HCT116 (cell line): ENCODE measurements at regions not wholly inside any gene's neighbourhood (a gene's known extent, or its start where the extent isn't known, plus 50 kb on each side); places are given as distances from the start of the nearest gene placed in this dataset.

Experiments
- ATAC-seq: fragments of 200-7000 bp; cut with Tn5 transposase; 2 replicates; pipeline ENCODE4 v1.9.1; 2020; ENCODE audit warnings: mild to moderate bottlenecking, moderate library complexity
- BruUV-seq: library from RNA; stranded (reverse); fragments of 400-500 nt; replicated peaks from 2 replicates; lab custom pipeline; 2021; lab: Mats Ljungman, UMichigan
- CTCF ChIA-PET: fragments of 300-600 bp; sonication (Branson Sonifier 250); formaldehyde crosslinking; loops from one replicate; lab custom pipeline; 2021; ENCODE audit warnings: antibody characterized with exemption; lab: Charles Lee
- POLR2A ChIA-PET: fragments of 300-600, 350-600 bp; sonication (Branson Sonifier 250); formaldehyde crosslinking; loops from one replicate; lab custom pipeline; 2021; ENCODE audit warnings: antibody characterized with exemption; lab: Charles Lee
- RAD21 ChIA-PET, 2 experiments: fragments of 300-600 bp; sonication (Branson Sonifier 250); formaldehyde crosslinking; loops; one replicate each; lab custom pipeline; 2023; ENCODE audit warnings: low total read pairs in 2 of 2; ENCODE audit not compliant: uncharacterized antibody in 2 of 2, unreplicated experiment in 2 of 2, low non-redundant PET in 1 of 2; lab: Charles Lee
- DNase-seq: peaks from one replicate; pipeline ENCODE4 v3.0.0-alpha.2; 2010; ENCODE audit warnings: low read depth, low spot score
- H2AFZ ChIP-seq: fragments of 200-600 bp; shearing (Covaris generic), sonication (generic); 2 replicates; pipeline ENCODE4 v1.6.1; 2017; ENCODE audit warnings: low read depth, mixed run types, mixed read lengths, antibody characterized with exemption, low read length; ENCODE audit not compliant: poor library complexity, severe bottlenecking
- H3K27ac ChIP-seq: 2 replicates; pipeline ENCODE4 v1.5.1; 2012; ENCODE audit warnings: low read depth, low read length
- H3K27me3 ChIP-seq: fragments of 200-600 bp; sonication (generic); 2 replicates; pipeline ENCODE4 v1.6.1; 2016; ENCODE audit warnings: mixed run types, low read length, mixed read lengths; ENCODE audit not compliant: insufficient read depth
- H3K36me3 ChIP-seq, 2 experiments: fragments of 200-500 bp in 1 of 2; fragments of 200-600 bp in 1 of 2; sonication (Bioruptor generic) in 1 of 2; sonication (generic) in 1 of 2; 2 replicates each; pipeline versions ENCODE4 v1.5.1 to v1.6.1; 2014 to 2016; ENCODE audit warnings: low read length in 2 of 2, inconsistent platforms in 1 of 2, mixed read lengths in 1 of 2, mixed run types in 1 of 2; ENCODE audit not compliant: insufficient read depth in 2 of 2, control insufficient read depth in 1 of 2
- H3K4me1 ChIP-seq, 2 experiments: fragments of 200-600 bp in 1 of 2; sonication (generic) in 1 of 2; 2 replicates each; pipeline versions ENCODE4 v1.5.1 to v1.6.1; 2012 to 2017; ENCODE audit warnings: low read length in 2 of 2, inconsistent platforms in 1 of 2, mild to moderate bottlenecking in 1 of 2, mixed read lengths in 1 of 2, mixed run types in 1 of 2, moderate library complexity in 1 of 2; ENCODE audit not compliant: insufficient read depth in 2 of 2, control insufficient read depth in 1 of 2
- H3K4me2 ChIP-seq: fragments of 200-600 bp; sonication (generic); 2 replicates; pipeline ENCODE4 v1.6.1; 2017; ENCODE audit warnings: mixed run types, low read length, mixed read lengths
- H3K4me3 ChIP-seq, 2 experiments: fragments of 200-600 bp in 1 of 2; sonication (generic) in 1 of 2; replicated peaks in 1 of 2; 2 replicates each; pipeline ENCODE4 v1.5.1; 2011 to 2016; ENCODE audit warnings: low read length in 2 of 2, control low read depth in 1 of 2, low read depth in 1 of 2, mild to moderate bottlenecking in 1 of 2, mixed read lengths in 1 of 2, mixed run types in 1 of 2
- H3K79me2 ChIP-seq: fragments of 200-600 bp; sonication (generic); 2 replicates; pipeline ENCODE4 v1.6.1; 2017; ENCODE audit warnings: mild to moderate bottlenecking, mixed run types, low read length, moderate library complexity, mixed read lengths; ENCODE audit not compliant: insufficient read depth
- H3K9ac ChIP-seq: fragments of 200-600 bp; sonication (generic); 2 replicates; pipeline ENCODE4 v1.6.1; 2016; ENCODE audit warnings: low read length, mixed read lengths
- H3K9me2 ChIP-seq: fragments of 200-600 bp; sonication (generic), shearing (Covaris generic); 2 replicates; pipeline ENCODE4 v1.6.1; 2017; ENCODE audit warnings: mixed run types, mild to moderate bottlenecking, moderate library complexity; ENCODE audit not compliant: insufficient read depth
- H3K9me3 ChIP-seq, 2 experiments: fragments of 200-500 bp in 1 of 2; fragments of 200-600 bp in 1 of 2; sonication (Bioruptor generic) in 1 of 2; sonication (generic) in 1 of 2; 2 replicates each; pipeline ENCODE4 v1.6.1; 2014 to 2017; ENCODE audit warnings: low read length in 2 of 2, mixed read lengths in 2 of 2, inconsistent platforms in 1 of 2, low read depth in 1 of 2, mild to moderate bottlenecking in 1 of 2, mixed run types in 1 of 2, moderate library complexity in 1 of 2; ENCODE audit not compliant: control insufficient read depth in 1 of 2, insufficient read depth in 1 of 2
- H4K20me1 ChIP-seq: fragments of 200-600 bp; sonication (generic), shearing (Covaris generic); 2 replicates; pipeline ENCODE4 v1.6.1; 2017; ENCODE audit warnings: mixed run types, mild to moderate bottlenecking, moderate library complexity; ENCODE audit not compliant: insufficient read depth
- CBX3 ChIP-seq: IDR thresholded peaks from 2 replicates; pipeline ENCODE4 v1.6.1; 2012; ENCODE audit warnings: low read depth
- EGR1 ChIP-seq: IDR thresholded peaks from 2 replicates; pipeline ENCODE4 v1.6.1; 2012; ENCODE audit warnings: low read depth
- ELF1 ChIP-seq: IDR thresholded peaks from 2 replicates; pipeline ENCODE4 v1.6.1; 2012; ENCODE audit warnings: low read depth, borderline replicate concordance
- EZH2 ChIP-seq: fragments of 200-600 bp; sonication (generic); IDR thresholded peaks from 2 replicates; pipeline ENCODE4 v1.6.1; 2017; ENCODE audit warnings: antibody characterized with exemption, mixed run types
- EZH2phosphoT487 ChIP-seq: fragments of 200-600 bp; IDR thresholded peaks from 2 replicates; pipeline ENCODE4 v1.6.1; 2018; ENCODE audit warnings: antibody characterized with exemption, borderline replicate concordance
- FOSL1 ChIP-seq: IDR thresholded peaks from 2 replicates; pipeline ENCODE4 v1.6.1; 2012; ENCODE audit warnings: low read depth
- JUND ChIP-seq: IDR thresholded peaks from 2 replicates; pipeline ENCODE4 v1.6.1; 2012
- MAX ChIP-seq: IDR thresholded peaks from 2 replicates; pipeline ENCODE4 v1.6.1; 2012
- POLR2AphosphoS5 ChIP-seq: IDR thresholded peaks from 2 replicates; pipeline ENCODE4 v1.6.1; 2011; ENCODE audit warnings: mild to moderate bottlenecking, low read depth, low read length, moderate library complexity
- REST ChIP-seq: IDR thresholded peaks from 2 replicates; pipeline ENCODE4 v1.6.1; 2012; ENCODE audit warnings: low read depth
- SIN3A ChIP-seq: IDR thresholded peaks from 2 replicates; pipeline ENCODE4 v1.6.1; 2012; ENCODE audit warnings: low read depth
- SP1 ChIP-seq: IDR thresholded peaks from 2 replicates; pipeline ENCODE4 v1.6.1; 2012; ENCODE audit warnings: low read depth
- SRF ChIP-seq: IDR thresholded peaks from 2 replicates; pipeline ENCODE4 v1.6.1; 2012; ENCODE audit warnings: low read depth
- YY1 ChIP-seq: IDR thresholded peaks from 2 replicates; pipeline ENCODE4 v1.6.1; 2011; ENCODE audit warnings: low read length, low read depth, moderate library complexity, mild to moderate bottlenecking; ENCODE audit not compliant: insufficient replicate concordance; ENCODE audit errors: extremely low read depth
- ZBTB33 ChIP-seq: IDR thresholded peaks from 2 replicates; pipeline ENCODE4 v1.6.1; 2011; ENCODE audit warnings: mild to moderate bottlenecking, low read length, moderate library complexity; ENCODE audit not compliant: insufficient replicate concordance; ENCODE audit errors: extremely low read depth
- ZFX ChIP-seq: fragments of 450-650 bp; IDR thresholded peaks from 2 replicates; pipeline ENCODE4 v1.6.1; 2017
- intact Hi-C: fragments of 100-400 bp; cut with micrococcal nuclease; formaldehyde crosslinking; loops from 2 replicates; pipeline ENCODE4 v1.10.0; 2022

- Histone ChIP-seq H3K36me3 (no peaks in the 10 kb centered on the region), H3K9ac (no peak overlapping the region), H2AFZ (no peak overlapping the region), H3K9me2 (no peaks in the 10 kb centered on the region), H3K4me1 (no peaks in the 10 kb centered on the region), H3K9me3 (peaks cover 5 to 30% of the 10 kb centered on the region in 2 experiments; a peak in 2 of 4 replicates), H3K4me2 (no peak overlapping the region)
- ATAC-seq (no peak), DNase-seq (no peak)
- POLR2A ChIA-PET, result no interaction called here
- TF ChIP-seq SRF (no peak), POLR2AphosphoS5 (no peak), SIN3A (no peak), CBX3 (no peak), MAX (no peak), JUND (no peak), EGR1 (no peak), EZH2 (no peak)
- TF ChIP-seq, all 23 proteins: peak for 0
- no TSS peak for BruUV-seq
- H4K20me1 ChIP-seq, result no peaks in the 10 kb centered on the region
- ChIA-PET CTCF (no interaction called here), RAD21 (no interaction called here)
- no peak overlapping the region for H3K4me3 ChIP-seq
- H3K79me2 ChIP-seq, result no peaks in the 10 kb centered on the region
- no peaks in the 10 kb centered on the region for H3K27me3 ChIP-seq
- no peak overlapping the region for H3K27ac ChIP-seq
- intact Hi-C loops, result no loop called here
These were observed 1182.3 kb downstream of the CNTNAP5 start for GRCh38 chr2:125207431-125207830.

GRCh38 chr2:125216321-125216720 is 1191.2 kb downstream of the CNTNAP5 start:
- no TSS peak for BruUV-seq
- H3K79me2 ChIP-seq, result no peaks in the 10 kb centered on the region
- intact Hi-C loops, result no loop called here
- H2AFZ ChIP-seq, result no peak overlapping the region
- H3K9ac ChIP-seq, result no peak overlapping the region
- no peaks in the 10 kb centered on the region for H3K36me3 ChIP-seq
- no peaks in the 10 kb centered on the region for H3K9me2 ChIP-seq
- ChIA-PET CTCF (no interaction called here), POLR2A (no interaction called here), RAD21 (interaction anchor here in 1 of 2 experiments (0.6 kb wide), 1 partner anchor 167 kb away, joined by 4 read pairs; no protein-coding TSS in a partner anchor)
- peaks cover 14 to 15% of the 10 kb centered on the region in 2 experiments; a peak in 2 of 4 replicates for H3K9me3 ChIP-seq
- H3K27ac ChIP-seq, result no peak overlapping the region
- ATAC-seq (no peak), DNase-seq (no peak)
- no peak overlapping the region for H3K4me2 ChIP-seq
- H3K27me3 ChIP-seq, result no peaks in the 10 kb centered on the region
- no peaks in the 10 kb centered on the region for H4K20me1 ChIP-seq
- no peak overlapping the region for H3K4me3 ChIP-seq
- no peaks in the 10 kb centered on the region for H3K4me1 ChIP-seq
- TF ChIP-seq POLR2AphosphoS5 (no peak), EGR1 (no peak), SP1 (no peak), FOSL1 (no peak), YY1 (no peak), REST (no peak), ELF1 (no peak), SRF (no peak), MAX (no peak), ZFX (no peak), ZBTB33 (no peak), EZH2phosphoT487 (no peak)
